Peyer's patch (tissue), 4 donors: ENCODE measurements at regions not wholly inside any gene's neighbourhood (a gene's known extent, or its start where the extent isn't known, plus 50 kb on each side); places are given as distances from the start of the nearest gene placed in this dataset.

Experiments used
- POLR2A ChIP-seq, 2 donors: fragments of 450-650 bp; IDR thresholded peaks; one replicate each; pipeline ENCODE4 v1.5.1; 2017; ENCODE audit warnings: antibody characterized with exemption in 2 of 2, mild to moderate bottlenecking in 2 of 2, moderate library complexity in 2 of 2
- TF ChIP-seq, protein P1 (sequence below), 6 experiments: fragments of 450-650 bp in 4 of 6; fragments of 200-600 bp in 2 of 6; sonication (generic) in 1 of 6; IDR thresholded peaks; one replicate each; pipeline ENCODE4 v1.5.1; 2017 to 2019; ENCODE audit warnings: antibody characterized with exemption in 6 of 6, mild to moderate bottlenecking in 3 of 6, moderate library complexity in 1 of 6

DNA sequence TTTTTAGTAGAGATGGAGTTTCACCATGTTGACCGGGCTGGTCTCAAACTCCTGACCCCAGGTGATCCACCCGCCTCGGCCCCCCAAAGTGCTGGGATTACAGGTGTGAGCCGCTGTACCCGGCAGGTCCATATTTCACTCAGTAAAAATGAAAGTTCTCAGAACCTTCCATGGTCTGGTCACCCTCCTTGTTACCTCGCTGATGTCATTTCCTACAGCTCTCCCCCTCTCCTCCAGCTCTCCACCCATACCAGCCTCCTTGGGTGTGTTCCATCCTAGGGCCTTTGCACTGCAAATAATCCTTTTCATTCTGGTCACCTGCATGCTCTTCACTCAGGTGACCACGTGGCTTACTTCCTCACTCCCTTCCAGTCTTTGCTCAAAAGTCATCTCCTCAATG lies 78.2 kb upstream of the TNFSF11 start:
- TF ChIP-seq, protein P1, sequence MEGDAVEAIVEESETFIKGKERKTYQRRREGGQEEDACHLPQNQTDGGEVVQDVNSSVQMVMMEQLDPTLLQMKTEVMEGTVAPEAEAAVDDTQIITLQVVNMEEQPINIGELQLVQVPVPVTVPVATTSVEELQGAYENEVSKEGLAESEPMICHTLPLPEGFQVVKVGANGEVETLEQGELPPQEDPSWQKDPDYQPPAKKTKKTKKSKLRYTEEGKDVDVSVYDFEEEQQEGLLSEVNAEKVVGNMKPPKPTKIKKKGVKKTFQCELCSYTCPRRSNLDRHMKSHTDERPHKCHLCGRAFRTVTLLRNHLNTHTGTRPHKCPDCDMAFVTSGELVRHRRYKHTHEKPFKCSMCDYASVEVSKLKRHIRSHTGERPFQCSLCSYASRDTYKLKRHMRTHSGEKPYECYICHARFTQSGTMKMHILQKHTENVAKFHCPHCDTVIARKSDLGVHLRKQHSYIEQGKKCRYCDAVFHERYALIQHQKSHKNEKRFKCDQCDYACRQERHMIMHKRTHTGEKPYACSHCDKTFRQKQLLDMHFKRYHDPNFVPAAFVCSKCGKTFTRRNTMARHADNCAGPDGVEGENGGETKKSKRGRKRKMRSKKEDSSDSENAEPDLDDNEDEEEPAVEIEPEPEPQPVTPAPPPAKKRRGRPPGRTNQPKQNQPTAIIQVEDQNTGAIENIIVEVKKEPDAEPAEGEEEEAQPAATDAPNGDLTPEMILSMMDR (IDR thresholded peaks at IDR 0.05), result no peak
- no peak for TF ChIP-seq POLR2A (IDR thresholded peaks at IDR 0.05)
